K562 (cell line): ENCODE measurements at regions not wholly inside any gene's neighbourhood (a gene's known extent, or its start where the extent isn't known, plus 50 kb on each side); places are given as distances from the start of the nearest gene placed in this dataset.
"Not testable (repeated sequence)": the region's sequence is repeated elsewhere in the genome, so short reads cannot be mapped to it uniquely, and the experiment has no call there.

ENCODE experiments used
- ATAC-seq: fragments of 200-7000 bp; cut with Tn5 transposase; 3 replicates; pipeline ENCODE4 v1.9.1; 2020; ENCODE audit warnings: moderate library complexity
- BruUV-seq: library from RNA; stranded (reverse); fragments of 400-500 nt; replicated peaks from 2 replicates; lab custom pipeline; 2021; lab: Mats Ljungman, UMichigan
- CTCF ChIA-PET: fragments of 300-600 bp; formaldehyde crosslinking; extraction: SDS; loops from one replicate; lab custom pipeline; 2021; ENCODE audit warnings: low intra/inter-chr PET ratio; lab: Yijun Ruan, JAX
- POLR2A ChIA-PET: fragments of 300-600, 350-650 bp; sonication (Branson Sonifier 250); formaldehyde crosslinking; extraction: SDS; loops from one replicate; lab custom pipeline; 2021; ENCODE audit warnings: antibody characterized with exemption, inconsistent platforms; lab: Yijun Ruan, JAX
- DNase-seq, 4 experiments: peaks; one replicate each; pipeline versions ENCODE4 v3.0.0 to v3.0.0-alpha.2; 2011 to 2018; ENCODE audit warnings: low spot score in 3 of 4, mixed read lengths in 3 of 4; ENCODE audit errors: extremely low read depth in 1 of 4
- FAIRE-seq: peaks from 2 replicates; lab custom pipeline; 2011; peaks lifted over from hg19 to GRCh38; lab: Jason Lieb, UNC
- H2AFZ ChIP-seq: 2 replicates; pipeline ENCODE4 v1.6.0; 2011; ENCODE audit warnings: low read depth, low read length, control low read depth, inconsistent platforms
- H3K27ac ChIP-seq: fragments of 200-600 bp; 3 replicates; pipeline ENCODE4 v1.8.0; 2011; ENCODE audit warnings: low read depth, mild to moderate bottlenecking, control low read depth, inconsistent platforms, low read length, moderate library complexity, mixed read lengths; ENCODE audit errors: extremely low read depth
- H3K27me3 ChIP-seq, 2 experiments: fragments of 300-600 bp in 1 of 2; 2 replicates in 1 of 2; 3 replicates in 1 of 2; pipeline versions ENCODE4 v1.6.0 to v1.8.0; 2011; ENCODE audit warnings: inconsistent platforms in 2 of 2, low read length in 2 of 2, mild to moderate bottlenecking in 1 of 2, mixed read lengths in 1 of 2, moderate library complexity in 1 of 2; ENCODE audit not compliant: control insufficient read depth in 2 of 2, insufficient read depth in 2 of 2
- H3K36me3 ChIP-seq: fragments of 300-600 bp; 3 replicates; pipeline ENCODE4 v1.8.0; 2011; ENCODE audit warnings: mild to moderate bottlenecking, low read length, inconsistent platforms; ENCODE audit not compliant: control insufficient read depth, insufficient read depth
- H3K4me1 ChIP-seq, 2 experiments: fragments of 200-600 bp in 1 of 2; replicated peaks in 1 of 2; 2 replicates in 1 of 2; 3 replicates in 1 of 2; pipeline versions ENCODE4 v1.5.1 to v1.8.0; 2011; ENCODE audit warnings: inconsistent platforms in 2 of 2, low read length in 2 of 2, mild to moderate bottlenecking in 1 of 2, mixed read lengths in 1 of 2, moderate library complexity in 1 of 2; ENCODE audit not compliant: control insufficient read depth in 2 of 2, insufficient read depth in 2 of 2
- H3K4me2 ChIP-seq: 2 replicates; pipeline ENCODE4 v1.6.1; 2011; ENCODE audit warnings: low read length, control low read depth, inconsistent platforms, mixed read lengths; ENCODE audit not compliant: insufficient read depth
- H3K4me3 ChIP-seq: fragments of 200-600 bp; sonication (generic), shearing (Covaris generic); 2 replicates; pipeline ENCODE4 v1.5.1; 2016; ENCODE audit warnings: control low read depth, inconsistent platforms
- H3K79me2 ChIP-seq: fragments of 200-600 bp; 3 replicates; pipeline ENCODE4 v1.8.0; 2011; ENCODE audit warnings: low read length, inconsistent platforms; ENCODE audit not compliant: control insufficient read depth, insufficient read depth
- H3K9ac ChIP-seq, 2 experiments: 2 replicates each; pipeline versions ENCODE4 v1.6.0 to v1.6.1; 2011; ENCODE audit warnings: low read depth in 2 of 2, low read length in 2 of 2, control low read depth in 1 of 2, inconsistent platforms in 1 of 2, mild to moderate bottlenecking in 1 of 2, mixed read lengths in 1 of 2; ENCODE audit not compliant: insufficient read depth in 1 of 2
- H3K9me1 ChIP-seq: one replicate; pipeline ENCODE4 v1.6.0; 2011; ENCODE audit warnings: inconsistent platforms, mild to moderate bottlenecking, low read length, moderate library complexity; ENCODE audit not compliant: control insufficient read depth, insufficient read depth
- H3K9me3 ChIP-seq: replicated peaks from 2 replicates; pipeline ENCODE4 v1.5.1; 2011; ENCODE audit warnings: low read depth, low read length, inconsistent platforms; ENCODE audit not compliant: control insufficient read depth, insufficient read depth
- H4K20me1 ChIP-seq: replicated peaks from 2 replicates; pipeline ENCODE4 v1.6.1; 2011; ENCODE audit warnings: low read length, inconsistent platforms, mixed read lengths; ENCODE audit not compliant: control insufficient read depth, insufficient read depth
- BCOR ChIP-seq: fragments of 450-650 bp; IDR thresholded peaks from 2 replicates; pipeline ENCODE4 v1.6.1; 2016
- NRF1 ChIP-seq, 2 experiments: fragments of 450-650 bp; IDR thresholded peaks in 1 of 2; conservative IDR thresholded peaks in 1 of 2; 2 replicates each; pipeline ENCODE4 v1.6.1; 2014; ENCODE audit warnings: mild to moderate bottlenecking in 2 of 2
- WGBS: fragments of 100-300 bp; shearing (Covaris generic); methylation state at CpG from one replicate; pipeline ENCODE4 v1.1.6; 2016; ENCODE audit warnings: low coverage, mixed read lengths; ENCODE audit not compliant: insufficient coverage; ENCODE audit errors: missing lambda C conversion rate; 5-methylcytosine and 5-hydroxymethylcytosine counted together
- in situ Hi-C: fragments of 300-500 bp; cut with MboI; formaldehyde crosslinking; loops from 4 replicates; pipeline ENCODE4 v1.15.0; 2018; ENCODE audit warnings: inconsistent platforms, mixed read lengths
- intact Hi-C: fragments of 100-400 bp; cut with micrococcal nuclease; formaldehyde crosslinking; loops from 2 replicates; pipeline ENCODE4 v1.14.2; 2022

- Histone ChIP-seq H3K36me3 (no peaks in the 10 kb centered on the region), H3K4me1 (no peaks in the 10 kb centered on the region), H3K79me2 (no peaks in the 10 kb centered on the region), H3K9me1 (no peaks in the 10 kb centered on the region), H3K9me3 (no peaks in the 10 kb centered on the region), H4K20me1 (no peaks in the 10 kb centered on the region), H3K4me3 (no peak overlapping the region), H3K9ac (no peak overlapping the region), H3K27me3 (no peaks in the 10 kb centered on the region), H3K4me2 (no peak overlapping the region), H3K27ac (no peak overlapping the region), H2AFZ (no peak overlapping the region)
- CTCF ChIA-PET: no interaction called here
- in situ Hi-C loops: no loop called here
- POLR2A ChIA-PET: no interaction called here
- ATAC-seq (no peak), DNase-seq (no peak), FAIRE-seq (no peak)
- no TSS peak for BruUV-seq
- TF ChIP-seq NRF1 (conservative IDR thresholded peaks at IDR 0.05 in 1 of 2, IDR thresholded peaks at IDR 0.05 in 1 of 2): no peak
- no peak for TF ChIP-seq BCOR
- intact Hi-C loops: no loop called here
- WGBS: 0% methylated on average over 3 of the region's 3 CpGs
Measured at GRCh38 chr19:20307127-20307526, 140.1 kb downstream of the ZNF486 start.

- BruUV-seq, H3K9me1 ChIP-seq, H3K9ac ChIP-seq, H2AFZ ChIP-seq, CTCF ChIA-PET, ATAC-seq, DNase-seq, H3K36me3 ChIP-seq, H3K27me3 ChIP-seq, H3K4me2 ChIP-seq, FAIRE-seq, H3K9me3 ChIP-seq, H3K4me3 ChIP-seq, intact Hi-C loops, H3K27ac ChIP-seq, H3K79me2 ChIP-seq, H4K20me1 ChIP-seq, POLR2A ChIA-PET, H3K4me1 ChIP-seq, in situ Hi-C loops: not testable (repeated sequence)
- WGBS: 5% methylated on average over 13 of the region's 30 CpGs
Measured at GRCh38 chr19:20296314-20296713, 129.3 kb downstream of the ZNF486 start.
